ENCODE measurements at regions not wholly inside any gene's neighbourhood (a gene's known extent, or its start where the extent isn't known, plus 50 kb on each side); places are given as distances from the start of the nearest gene placed in this dataset.
"Not testable (repeated sequence)": the region's sequence is repeated elsewhere in the genome, so short reads cannot be mapped to it uniquely, and the experiment has no call there.

GRCh38 chr22:23382428-23383218 is 197.5 kb downstream of the IGLL1 start:
- H3K9me3 Mint-ChIP-seq: no peaks in the 10 kb centered on the region
- DNase-seq (ENCODE audit: low read depth, low spot score): no peak
- no peaks in the 10 kb centered on the region for H3K27me3 Mint-ChIP-seq (ENCODE audit: low read depth)
- H3K4me1 Mint-ChIP-seq: no peaks in the 10 kb centered on the region
- H3K36me3 Mint-ChIP-seq (ENCODE audit: low read depth): no peaks in the 10 kb centered on the region
- no peak overlapping the region for H3K27ac Mint-ChIP-seq (ENCODE audit: unreplicated experiment)
- TF ChIP-seq CTCF (conservative IDR thresholded peaks at IDR 0.05): no peak
- H3K4me3 Mint-ChIP-seq: no peak overlapping the region

- DNase-seq (ENCODE audit: low read depth, low spot score): no peak
- no peak for TF ChIP-seq CTCF (conservative IDR thresholded peaks at IDR 0.05)
- no peaks in the 10 kb centered on the region for H3K36me3 Mint-ChIP-seq (ENCODE audit: low read depth)
- H3K27ac Mint-ChIP-seq (ENCODE audit: unreplicated experiment): no peak overlapping the region
- no peak overlapping the region for H3K4me3 Mint-ChIP-seq
- H3K4me1 Mint-ChIP-seq: no peaks in the 10 kb centered on the region
- no peaks in the 10 kb centered on the region for H3K9me3 Mint-ChIP-seq
- H3K27me3 Mint-ChIP-seq (ENCODE audit: low read depth): peaks cover 2% of the 10 kb centered on the region
Measured at GRCh38 chr22:23381661-23382427, 198.2 kb downstream of the IGLL1 start.

GRCh38 chr22:23380911-23381310 is 199.2 kb downstream of the IGLL1 start:
- no peak for TF ChIP-seq CTCF (conservative IDR thresholded peaks at IDR 0.05)
- DNase-seq (ENCODE audit: low read depth, low spot score): no peak
- Mint-ChIP-seq H3K4me1 (no peaks in the 10 kb centered on the region), H3K27me3 (ENCODE audit: low read depth) (peaks cover 4% of the 10 kb centered on the region), H3K9me3 (no peaks in the 10 kb centered on the region), H3K36me3 (ENCODE audit: low read depth) (no peaks in the 10 kb centered on the region), H3K4me3 (no peak overlapping the region), H3K27ac (ENCODE audit: unreplicated experiment) (no peak overlapping the region)

GRCh38 chr22:23380230-23380573 is 199.9 kb downstream of the IGLL1 start:
- no peaks in the 10 kb centered on the region for H3K4me1 Mint-ChIP-seq
- H3K27me3 Mint-ChIP-seq (ENCODE audit: low read depth): peaks cover 4% of the 10 kb centered on the region
- H3K36me3 Mint-ChIP-seq (ENCODE audit: low read depth): no peaks in the 10 kb centered on the region
- no peak for DNase-seq (ENCODE audit: low read depth, low spot score)
- no peak overlapping the region for H3K27ac Mint-ChIP-seq (ENCODE audit: unreplicated experiment)
- no peaks in the 10 kb centered on the region for H3K9me3 Mint-ChIP-seq
- no peak for TF ChIP-seq CTCF (conservative IDR thresholded peaks at IDR 0.05)
- no peak overlapping the region for H3K4me3 Mint-ChIP-seq

GRCh38 chr22:23379540-23380229 is 199.4 kb downstream of the BCR start:
- not testable (repeated sequence) for H3K4me1 Mint-ChIP-seq; DNase-seq (ENCODE audit: low read depth, low spot score); H3K27me3 Mint-ChIP-seq (ENCODE audit: low read depth); H3K27ac Mint-ChIP-seq (ENCODE audit: unreplicated experiment); H3K4me3 Mint-ChIP-seq; H3K36me3 Mint-ChIP-seq (ENCODE audit: low read depth); H3K9me3 Mint-ChIP-seq

Data from neural crest cell (in vitro differentiated cells).